Colonic mucosa (tissue), 4 donors: ENCODE measurements at regions not wholly inside any gene's neighbourhood (a gene's known extent, or its start where the extent isn't known, plus 50 kb on each side); places are given as distances from the start of the nearest gene placed in this dataset.

Experiments
- DNase-seq: peaks from one replicate; pipeline ENCODE4 v3.0.0-alpha.2; 2020
- H3K27ac ChIP-seq: fragments of 200-600 bp; one replicate; pipeline ENCODE4 v1.8.0; 2021
- H3K27me3 ChIP-seq: fragments of 200-600 bp; one replicate; pipeline ENCODE4 v1.8.0; 2021
- H3K36me3 ChIP-seq: fragments of 200-600 bp; one replicate; pipeline ENCODE4 v1.8.0; 2021
- H3K4me1 ChIP-seq: fragments of 200-600 bp; one replicate; pipeline ENCODE4 v1.8.0; 2021; ENCODE audit warnings: mild to moderate bottlenecking
- H3K4me3 ChIP-seq: fragments of 200-600 bp; one replicate; pipeline ENCODE4 v1.8.0; 2021
- H3K9ac ChIP-seq, 2 donors: one replicate each; pipeline ENCODE4 v1.7.0; 2013; ENCODE audit warnings: control low read depth in 2 of 2, low read depth in 2 of 2, low read length in 2 of 2
- H3K9me3 ChIP-seq: fragments of 200-600 bp; one replicate; pipeline ENCODE4 v1.8.0; 2021
- CTCF ChIP-seq: fragments of 200-600 bp; IDR thresholded peaks from one replicate; pipeline ENCODE4 v1.8.0; 2022; ENCODE audit warnings: antibody characterized with exemption, mild to moderate bottlenecking
- intact Hi-C: fragments of 100-400 bp; cut with DNase I; formaldehyde crosslinking; loops from one replicate; pipeline ENCODE4 v1.14.1; 2022
- donor health status: healthy.
- donor health status: DM: no; HTN: no; CAD: no.
- donor health status: DM: no; HTN: no; CAD: no.

GRCh38 chr6:21442874-21443273 lies 150.7 kb upstream of the SOX4 start:
- Histone ChIP-seq H3K4me3 (no peak overlapping the region), H3K27ac (no peak overlapping the region), H3K27me3 (no peaks in the 10 kb centered on the region), H3K4me1 (no peaks in the 10 kb centered on the region), H3K36me3 (no peaks in the 10 kb centered on the region), H3K9ac (no peak overlapping the region), H3K9me3 (no peaks in the 10 kb centered on the region)
- no peak for TF ChIP-seq CTCF
- DNase-seq, result no peak
- intact Hi-C loops, result no loop called here

- Histone ChIP-seq H3K27me3 (no peaks in the 10 kb centered on the region), H3K4me3 (no peak overlapping the region), H3K4me1 (no peaks in the 10 kb centered on the region), H3K27ac (no peak overlapping the region), H3K9me3 (no peaks in the 10 kb centered on the region), H3K9ac (no peak overlapping the region), H3K36me3 (no peaks in the 10 kb centered on the region)
- DNase-seq, result no peak
- intact Hi-C loops, result no loop called here
- TF ChIP-seq CTCF, result no peak
Measured at GRCh38 chr6:21444711-21445260, 148.8 kb upstream of the SOX4 start.

- Histone ChIP-seq H3K4me1 (no peaks in the 10 kb centered on the region), H3K27me3 (no peaks in the 10 kb centered on the region), H3K4me3 (no peak overlapping the region), H3K9ac (no peak overlapping the region), H3K9me3 (no peaks in the 10 kb centered on the region), H3K36me3 (no peaks in the 10 kb centered on the region), H3K27ac (no peak overlapping the region)
- TF ChIP-seq CTCF, result no peak
- intact Hi-C loops, result no loop called here
- DNase-seq, result no peak
Measured at GRCh38 chr6:21447987-21448386, 145.6 kb upstream of the SOX4 start.

GRCh38 chr6:21448485-21449109 lies 145.0 kb upstream of the SOX4 start:
- intact Hi-C loops, result no loop called here
- TF ChIP-seq CTCF, result no peak
- Histone ChIP-seq H3K4me1 (no peaks in the 10 kb centered on the region), H3K9ac (no peak overlapping the region), H3K27ac (no peak overlapping the region), H3K27me3 (no peaks in the 10 kb centered on the region), H3K9me3 (no peaks in the 10 kb centered on the region), H3K4me3 (no peak overlapping the region), H3K36me3 (no peaks in the 10 kb centered on the region)
- no peak for DNase-seq

- intact Hi-C loops, result no loop called here
- no peak for TF ChIP-seq CTCF
- Histone ChIP-seq H3K4me3 (no peak overlapping the region), H3K4me1 (no peaks in the 10 kb centered on the region), H3K27me3 (no peaks in the 10 kb centered on the region), H3K9me3 (no peaks in the 10 kb centered on the region), H3K27ac (no peak overlapping the region), H3K9ac (no peak overlapping the region), H3K36me3 (no peaks in the 10 kb centered on the region)
- DNase-seq, result no peak
Measured at GRCh38 chr6:21450149-21450548, 143.4 kb upstream of the SOX4 start.
